GM18519 (cell line): ENCODE measurements at regions not wholly inside any gene's neighbourhood (a gene's known extent, or its start where the extent isn't known, plus 50 kb on each side); places are given as distances from the start of the nearest gene placed in this dataset.
"Not testable (repeated sequence)": the region's sequence is repeated elsewhere in the genome, so short reads cannot be mapped to it uniquely, and the experiment has no call there.

Experiments used
- ATAC-seq: cut with Tn5 transposase; IDR thresholded peaks from one replicate; pipeline ENCODE4 v1.9.1; 2021; ENCODE audit warnings: mild to moderate bottlenecking, moderate library complexity; ENCODE audit not compliant: unreplicated experiment, low FRiP score

GRCh38 chr14:106722813-106723687 is 1196.7 kb downstream of the TMEM121 start:
- ATAC-seq, result not testable (repeated sequence)

GRCh38 chr14:106727962-106728361 is 1201.6 kb downstream of the TMEM121 start:
- ATAC-seq, result not testable (repeated sequence)

GRCh38 chr14:106728611-106729010 is 1202.2 kb downstream of the TMEM121 start:
- ATAC-seq, result no peak

GRCh38 chr14:106729551-106729950 is 1203.2 kb downstream of the TMEM121 start:
- no peak for ATAC-seq

GRCh38 chr14:106733771-106734170 is 1207.4 kb downstream of the TMEM121 start:
- ATAC-seq, result no peak

GRCh38 chr14:106737021-106737420 is 1210.6 kb downstream of the TMEM121 start:
- ATAC-seq, result no peak

- no peak for ATAC-seq
Measured at GRCh38 chr14:106738075-106738474, 1211.7 kb downstream of the TMEM121 start.

- not testable (repeated sequence) for ATAC-seq
Measured at GRCh38 chr14:106738598-106739258, 1212.3 kb downstream of the TMEM121 start.

- ATAC-seq, result peak; percentile 49
Measured at GRCh38 chr14:106741086-106741827, 1214.9 kb downstream of the TMEM121 start.

- peak; percentile 40 for ATAC-seq
Measured at GRCh38 chr14:106745016-106745767, 1218.8 kb downstream of the TMEM121 start.

- ATAC-seq, result not testable (repeated sequence)
Measured at GRCh38 chr14:106750089-106750488, 1223.7 kb downstream of the TMEM121 start.

- not testable (repeated sequence) for ATAC-seq
Measured at GRCh38 chr14:106753751-106754150, 1227.4 kb downstream of the TMEM121 start.

- ATAC-seq, result not testable (repeated sequence)
Measured at GRCh38 chr14:106757444-106757843, 1231.1 kb downstream of the TMEM121 start.

GRCh38 chr14:106761886-106762816 is 1235.8 kb downstream of the TMEM121 start:
- not testable (repeated sequence) for ATAC-seq

- ATAC-seq, result not testable (repeated sequence)
Measured at GRCh38 chr14:106764968-106765369, 1238.6 kb downstream of the TMEM121 start.

- ATAC-seq, result no peak
Measured at GRCh38 chr14:106766145-106766544, 1239.8 kb downstream of the TMEM121 start.

GRCh38 chr14:106766551-106767277 is 1240.3 kb downstream of the TMEM121 start:
- not testable (repeated sequence) for ATAC-seq

GRCh38 chr14:106768230-106768629 is 1241.8 kb downstream of the TMEM121 start:
- ATAC-seq, result not testable (repeated sequence)
